ENCODE measurements at regions not wholly inside any gene's neighbourhood (a gene's known extent, or its start where the extent isn't known, plus 50 kb on each side); places are given as distances from the start of the nearest gene placed in this dataset.

DNA sequence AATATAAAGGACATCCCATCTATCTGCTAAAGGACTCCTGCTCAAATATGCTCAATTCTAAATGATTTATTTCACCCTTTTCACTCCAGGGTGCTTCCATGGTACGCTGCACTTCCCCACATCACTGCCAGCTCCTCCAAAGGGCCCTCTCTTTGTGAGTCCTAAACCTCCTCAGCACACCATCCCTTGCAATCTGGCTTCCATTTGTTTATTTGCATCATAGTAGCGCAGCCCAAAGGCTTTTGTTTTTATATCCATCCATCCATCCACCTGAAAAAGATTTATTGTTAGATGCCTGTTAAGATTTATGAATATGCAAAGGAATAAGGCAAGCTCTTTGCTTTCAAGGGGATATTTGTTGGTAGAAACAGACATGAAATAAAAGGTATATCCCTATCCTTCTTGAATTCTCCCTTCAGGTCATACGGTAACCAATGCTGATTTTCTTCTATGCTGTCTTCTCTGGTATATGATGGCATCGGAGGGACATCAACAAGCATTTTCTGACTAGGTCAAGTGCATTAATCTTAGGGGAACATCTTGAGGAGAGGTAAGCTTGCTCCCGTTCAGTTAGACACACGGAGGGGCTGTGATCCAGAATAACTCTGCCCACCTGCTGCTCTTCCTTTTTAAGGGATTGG lies 397.6 kb downstream of the LIG4 start:
- no peak overlapping the region for H3K27ac ChIP-seq
- no peak for DNase-seq
- WGBS, 2 donors = 81 to 82% methylated on average over 6 of the region's 6 CpGs
- H3K4me1 ChIP-seq = no peaks in the 10 kb centered on the region
- TF ChIP-seq POLR2A (IDR thresholded peaks at IDR 0.05) = no peak
- TF ChIP-seq, protein P1, sequence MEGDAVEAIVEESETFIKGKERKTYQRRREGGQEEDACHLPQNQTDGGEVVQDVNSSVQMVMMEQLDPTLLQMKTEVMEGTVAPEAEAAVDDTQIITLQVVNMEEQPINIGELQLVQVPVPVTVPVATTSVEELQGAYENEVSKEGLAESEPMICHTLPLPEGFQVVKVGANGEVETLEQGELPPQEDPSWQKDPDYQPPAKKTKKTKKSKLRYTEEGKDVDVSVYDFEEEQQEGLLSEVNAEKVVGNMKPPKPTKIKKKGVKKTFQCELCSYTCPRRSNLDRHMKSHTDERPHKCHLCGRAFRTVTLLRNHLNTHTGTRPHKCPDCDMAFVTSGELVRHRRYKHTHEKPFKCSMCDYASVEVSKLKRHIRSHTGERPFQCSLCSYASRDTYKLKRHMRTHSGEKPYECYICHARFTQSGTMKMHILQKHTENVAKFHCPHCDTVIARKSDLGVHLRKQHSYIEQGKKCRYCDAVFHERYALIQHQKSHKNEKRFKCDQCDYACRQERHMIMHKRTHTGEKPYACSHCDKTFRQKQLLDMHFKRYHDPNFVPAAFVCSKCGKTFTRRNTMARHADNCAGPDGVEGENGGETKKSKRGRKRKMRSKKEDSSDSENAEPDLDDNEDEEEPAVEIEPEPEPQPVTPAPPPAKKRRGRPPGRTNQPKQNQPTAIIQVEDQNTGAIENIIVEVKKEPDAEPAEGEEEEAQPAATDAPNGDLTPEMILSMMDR (IDR thresholded peaks at IDR 0.05) = no peak
- H3K36me3 ChIP-seq = no peaks in the 10 kb centered on the region
- no peak overlapping the region for H3K4me3 ChIP-seq (replicated peaks in 1 of 3)
- intact Hi-C loops (cut with DNase I) = no loop called here
- H3K9me3 ChIP-seq = no peaks in the 10 kb centered on the region
- no peaks in the 10 kb centered on the region for H3K27me3 ChIP-seq

DNA sequence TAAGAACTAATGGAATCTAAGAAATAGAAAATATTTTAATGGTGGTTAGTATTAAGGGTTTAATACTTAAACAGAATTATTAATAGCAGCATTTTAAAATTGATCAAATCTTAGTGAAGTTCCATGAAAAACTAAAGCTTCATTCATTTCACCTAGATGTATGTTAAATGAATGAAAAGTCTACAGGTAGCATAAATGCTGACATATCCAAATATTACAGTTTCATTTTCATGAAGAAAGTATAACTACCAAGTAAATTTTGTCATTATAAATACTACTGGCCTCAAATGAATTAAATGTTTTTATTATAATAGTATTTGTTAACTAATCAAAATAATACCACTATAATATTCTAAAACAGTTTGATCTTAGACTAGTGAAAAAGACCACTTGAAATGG lies 403.3 kb downstream of the LIG4 start:
- Histone ChIP-seq H3K27ac (no peak overlapping the region), H3K36me3 (no peaks in the 10 kb centered on the region), H3K9me3 (no peaks in the 10 kb centered on the region), H3K27me3 (no peaks in the 10 kb centered on the region), H3K4me3 (replicated peaks in 1 of 3) (no peak overlapping the region), H3K4me1 (no peaks in the 10 kb centered on the region)
- DNase-seq = no peak
- intact Hi-C loops (cut with DNase I) = no loop called here
- TF ChIP-seq POLR2A (IDR thresholded peaks at IDR 0.05) = no peak
- TF ChIP-seq, protein P1 (IDR thresholded peaks at IDR 0.05) = no peak

DNA sequence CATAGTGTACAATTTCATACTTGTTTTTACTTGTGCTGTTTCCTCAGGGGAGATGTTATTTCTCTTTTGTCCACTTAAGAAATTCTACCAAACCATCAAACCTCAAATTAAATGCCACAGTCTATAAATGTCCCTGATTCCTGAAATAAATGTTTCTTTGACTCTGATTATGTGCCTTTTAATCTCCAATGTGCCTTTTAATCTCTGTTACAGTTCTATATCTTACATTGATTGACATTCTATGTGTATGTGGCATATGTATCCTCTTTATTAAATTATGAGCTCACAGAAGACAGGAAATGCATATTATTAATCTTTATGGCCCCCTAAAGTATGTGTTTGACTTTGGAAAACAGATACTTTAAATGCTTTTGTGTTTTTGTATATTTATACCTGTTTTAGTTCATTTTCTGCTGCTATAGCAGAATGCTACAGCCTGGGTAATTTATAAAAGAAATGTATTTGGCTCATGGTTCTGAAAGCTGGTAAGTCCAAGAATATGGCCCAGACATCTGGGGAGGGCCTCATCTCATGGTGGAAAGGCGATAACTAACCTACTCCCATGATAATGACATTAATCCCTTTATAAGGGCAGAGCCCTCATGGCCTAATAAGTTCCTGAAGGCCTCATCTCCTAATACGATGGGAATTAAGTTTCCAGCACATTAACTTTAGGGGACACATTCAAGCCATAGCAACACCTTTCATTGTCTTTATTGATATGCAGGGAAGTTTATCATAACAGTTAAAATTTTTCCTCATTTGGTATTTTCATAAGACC lies 403.9 kb downstream of the LIG4 start:
- no peaks in the 10 kb centered on the region for H3K27me3 ChIP-seq
- no peak for DNase-seq
- H3K4me3 ChIP-seq (replicated peaks in 1 of 3) = no peak overlapping the region
- H3K9me3 ChIP-seq = no peaks in the 10 kb centered on the region
- no peak overlapping the region for H3K27ac ChIP-seq
- intact Hi-C loops (cut with DNase I) = no loop called here
- H3K36me3 ChIP-seq = no peaks in the 10 kb centered on the region
- WGBS, 2 donors = 90 to 91% methylated on average over 2 of the region's 2 CpGs
- no peaks in the 10 kb centered on the region for H3K4me1 ChIP-seq
- TF ChIP-seq, protein P1 (IDR thresholded peaks at IDR 0.05) = no peak

DNA sequence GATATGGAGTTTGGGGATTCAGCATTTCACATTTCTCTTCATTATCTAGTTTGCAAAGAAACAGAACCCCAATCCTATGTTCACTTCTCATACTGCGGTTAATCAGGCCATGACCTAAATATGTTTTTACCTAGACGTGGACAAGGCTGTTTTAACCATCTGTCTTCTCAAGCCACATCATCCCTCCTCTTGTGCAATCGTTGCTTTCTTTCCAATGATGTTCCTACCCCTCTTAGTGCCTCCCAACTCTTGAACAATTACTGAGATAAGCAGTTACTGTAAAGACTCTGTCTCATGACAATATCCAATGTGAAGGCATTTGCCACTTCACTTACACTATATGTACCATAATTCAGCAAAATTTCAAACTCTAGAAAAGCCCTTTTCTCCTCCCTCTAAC lies 406.2 kb downstream of the LIG4 start:
- intact Hi-C loops (cut with DNase I) = no loop called here
- no peak overlapping the region for H3K27ac ChIP-seq
- no peaks in the 10 kb centered on the region for H3K4me1 ChIP-seq
- no peak for TF ChIP-seq POLR2A (IDR thresholded peaks at IDR 0.05)
- TF ChIP-seq, protein P1 (IDR thresholded peaks at IDR 0.05) = no peak
- no peak overlapping the region for H3K4me3 ChIP-seq (replicated peaks in 1 of 3)
- 88 to 94% methylated on average over 3 of the region's 3 CpGs for WGBS, 2 donors
- H3K9me3 ChIP-seq = no peaks in the 10 kb centered on the region
- no peaks in the 10 kb centered on the region for H3K27me3 ChIP-seq
- no peaks in the 10 kb centered on the region for H3K36me3 ChIP-seq
- DNase-seq = no peak

DNA sequence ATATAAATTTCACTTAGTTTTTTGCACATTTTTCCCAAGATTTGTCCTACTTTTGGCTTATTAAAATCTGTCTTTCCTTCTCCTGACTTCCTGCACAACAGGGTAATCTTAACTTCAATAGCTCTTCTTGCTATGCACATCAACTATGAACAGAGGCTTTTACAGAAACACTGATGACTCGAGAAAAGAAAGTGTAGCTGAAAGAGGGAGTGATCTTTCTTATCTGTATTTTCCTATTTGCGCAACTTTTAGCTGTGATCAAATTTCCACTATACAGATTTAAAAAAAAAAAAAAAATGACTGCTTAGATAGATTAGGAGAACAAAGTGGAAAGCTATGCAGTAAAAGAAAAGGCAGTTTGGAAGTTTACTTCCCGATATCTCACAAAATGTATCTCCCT lies 406.9 kb downstream of the LIG4 start:
- WGBS, 2 donors = 75 to 80% methylated on average over 3 of the region's 3 CpGs
- no peak for DNase-seq
- H3K9me3 ChIP-seq = no peaks in the 10 kb centered on the region
- TF ChIP-seq, protein P1 (IDR thresholded peaks at IDR 0.05) = no peak
- no peak for TF ChIP-seq POLR2A (IDR thresholded peaks at IDR 0.05)
- no peaks in the 10 kb centered on the region for H3K27me3 ChIP-seq
- no peaks in the 10 kb centered on the region for H3K4me1 ChIP-seq
- H3K27ac ChIP-seq = no peak overlapping the region
- no peak overlapping the region for H3K4me3 ChIP-seq (replicated peaks in 1 of 3)
- no peaks in the 10 kb centered on the region for H3K36me3 ChIP-seq
- intact Hi-C loops (cut with DNase I) = no loop called here

Data from thyroid gland (tissue), 4 donors.